Activated naive CD8-positive, alpha-beta T cell treated with anti-CD3 and anti-CD28 coated beads for 36 hours (primary cell): ENCODE measurements at regions not wholly inside any gene's neighbourhood (a gene's known extent, or its start where the extent isn't known, plus 50 kb on each side); places are given as distances from the start of the nearest gene placed in this dataset.
"Not testable (repeated sequence)": the region's sequence is repeated elsewhere in the genome, so short reads cannot be mapped to it uniquely, and the experiment has no call there.

Source experiments
- DNase-seq: peaks from one replicate; pipeline ENCODE4 v3.0.0; 2021
- H3K27ac Mint-ChIP-seq: one replicate; pipeline ENCODE4 v1.8.0; 2022; ENCODE audit warnings: mild to moderate bottlenecking, moderate library complexity, mixed read lengths
- H3K27me3 Mint-ChIP-seq: one replicate; pipeline ENCODE4 v1.8.0; 2022; ENCODE audit warnings: mild to moderate bottlenecking, mixed read lengths
- H3K36me3 Mint-ChIP-seq: one replicate; pipeline ENCODE4 v1.8.0; 2021; ENCODE audit warnings: mild to moderate bottlenecking, mixed read lengths
- H3K4me1 Mint-ChIP-seq: one replicate; pipeline ENCODE4 v1.8.0; 2021; ENCODE audit warnings: mixed read lengths
- H3K4me3 Mint-ChIP-seq: one replicate; pipeline ENCODE4 v1.8.0; 2022; ENCODE audit warnings: mild to moderate bottlenecking, moderate library complexity, mixed read lengths
- H3K9me3 Mint-ChIP-seq: one replicate; pipeline ENCODE4 v1.8.0; 2022; ENCODE audit warnings: mixed read lengths

DNA sequence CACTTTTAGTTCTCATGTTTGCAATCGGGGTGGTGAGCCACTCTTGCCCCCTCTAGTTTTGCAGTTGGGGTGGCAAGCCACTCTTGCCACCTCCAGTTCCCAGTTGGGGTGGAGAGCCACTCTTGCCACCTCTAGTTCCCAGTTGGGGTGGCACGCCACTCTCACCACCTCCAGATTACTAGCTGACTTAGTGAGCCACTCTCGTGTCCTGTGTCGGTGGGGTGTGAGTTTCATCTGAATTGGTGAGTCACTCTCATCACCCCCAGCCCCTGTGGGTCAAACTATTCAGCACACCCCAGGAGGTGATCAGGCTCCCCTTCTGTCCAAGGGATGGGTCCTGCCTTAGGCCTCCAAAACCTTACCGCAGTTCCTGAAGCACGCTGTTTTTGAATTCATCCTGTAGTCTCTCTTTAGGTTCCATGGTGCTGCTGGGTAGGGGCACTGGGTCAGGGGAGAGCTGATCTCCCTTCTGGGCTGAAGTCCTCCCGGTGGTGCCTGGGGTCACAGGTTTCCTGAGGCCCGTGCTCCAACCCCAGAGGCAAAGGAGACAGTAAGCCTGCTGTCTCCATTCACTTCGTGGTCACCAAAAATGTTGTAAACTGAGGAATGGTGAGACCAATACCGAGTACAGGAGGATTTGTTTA lies 224.2 kb upstream of the SYNCRIP start:
- DNase-seq = no peak
- Mint-ChIP-seq H3K27ac (no peak overlapping the region), H3K4me3 (no peak overlapping the region), H3K36me3 (no peaks in the 10 kb centered on the region), H3K9me3 (peaks cover 1% of the 10 kb centered on the region), H3K27me3 (peaks cover 3% of the 10 kb centered on the region), H3K4me1 (no peaks in the 10 kb centered on the region)

DNA sequence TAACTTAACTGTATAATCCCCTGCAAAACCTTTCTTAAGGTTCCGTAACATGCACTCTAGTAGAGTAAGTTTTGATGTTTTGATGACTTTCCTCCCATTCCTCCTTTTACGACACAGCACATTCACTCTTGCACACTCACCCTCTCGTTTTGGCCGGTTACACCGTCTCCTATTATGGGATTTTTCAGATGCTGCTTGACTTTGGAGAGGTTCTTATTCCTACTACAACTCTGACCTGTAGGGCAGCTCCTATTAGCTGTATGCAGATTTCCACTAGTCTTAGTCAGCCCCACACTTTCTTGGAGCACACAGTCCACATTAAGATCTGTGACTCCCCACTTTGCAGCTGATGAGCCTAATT lies 223.7 kb upstream of the SYNCRIP start:
- Mint-ChIP-seq H3K36me3 (no peaks in the 10 kb centered on the region), H3K9me3 (peaks cover 1% of the 10 kb centered on the region), H3K4me3 (no peak overlapping the region), H3K27me3 (peaks cover 6% of the 10 kb centered on the region), H3K4me1 (no peaks in the 10 kb centered on the region), H3K27ac (no peak overlapping the region)
- DNase-seq = no peak

DNA sequence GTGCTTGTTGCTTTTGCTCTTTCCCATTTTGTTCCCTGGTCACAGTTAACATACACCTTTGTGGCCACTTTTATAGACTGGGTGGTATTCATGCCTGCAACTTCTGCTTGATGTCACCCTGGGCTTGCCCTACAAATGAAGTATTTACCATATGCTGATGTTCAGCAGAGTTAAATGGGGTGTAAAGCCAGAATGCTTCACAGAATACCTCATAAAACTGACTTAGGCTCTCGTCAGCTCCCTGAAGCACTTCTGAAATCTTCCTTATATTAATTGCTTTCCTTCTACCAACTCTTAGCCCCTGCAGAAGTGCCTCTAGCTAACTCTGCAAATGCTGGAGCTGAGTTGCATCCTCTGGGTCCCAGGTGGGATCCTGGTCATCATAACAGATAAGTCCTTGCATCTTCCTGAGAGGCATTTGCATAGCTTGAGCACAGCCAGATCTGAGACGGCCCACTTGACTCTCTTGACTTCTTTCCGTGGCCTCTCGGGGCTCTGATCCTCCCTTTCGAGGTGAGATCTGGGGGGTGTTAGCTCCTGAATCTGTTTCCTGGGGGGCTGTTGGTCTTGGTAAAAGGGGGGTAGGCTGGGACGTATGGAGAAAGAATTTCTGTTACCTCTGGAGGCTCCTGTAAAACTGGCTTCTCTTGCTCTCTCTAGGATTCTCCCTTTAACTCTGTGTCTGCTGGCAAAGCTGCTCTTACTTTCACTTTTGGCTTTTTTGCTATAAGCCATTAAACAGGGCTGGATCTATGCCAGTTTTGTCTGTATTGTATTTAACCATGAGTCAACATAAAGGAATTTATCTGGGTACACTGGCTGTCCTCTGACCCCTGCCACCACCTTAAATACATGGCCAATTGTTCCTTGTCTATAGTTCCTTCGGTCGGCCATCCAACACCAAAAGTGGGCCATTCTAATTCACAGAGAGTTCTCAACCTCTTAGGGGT lies 223.0 kb upstream of the SYNCRIP start:
- Mint-ChIP-seq H3K4me3 (no peak overlapping the region), H3K4me1 (no peaks in the 10 kb centered on the region), H3K27me3 (peaks cover 6% of the 10 kb centered on the region), H3K36me3 (no peaks in the 10 kb centered on the region), H3K9me3 (peaks cover 1% of the 10 kb centered on the region), H3K27ac (no peak overlapping the region)
- DNase-seq = no peak

DNA sequence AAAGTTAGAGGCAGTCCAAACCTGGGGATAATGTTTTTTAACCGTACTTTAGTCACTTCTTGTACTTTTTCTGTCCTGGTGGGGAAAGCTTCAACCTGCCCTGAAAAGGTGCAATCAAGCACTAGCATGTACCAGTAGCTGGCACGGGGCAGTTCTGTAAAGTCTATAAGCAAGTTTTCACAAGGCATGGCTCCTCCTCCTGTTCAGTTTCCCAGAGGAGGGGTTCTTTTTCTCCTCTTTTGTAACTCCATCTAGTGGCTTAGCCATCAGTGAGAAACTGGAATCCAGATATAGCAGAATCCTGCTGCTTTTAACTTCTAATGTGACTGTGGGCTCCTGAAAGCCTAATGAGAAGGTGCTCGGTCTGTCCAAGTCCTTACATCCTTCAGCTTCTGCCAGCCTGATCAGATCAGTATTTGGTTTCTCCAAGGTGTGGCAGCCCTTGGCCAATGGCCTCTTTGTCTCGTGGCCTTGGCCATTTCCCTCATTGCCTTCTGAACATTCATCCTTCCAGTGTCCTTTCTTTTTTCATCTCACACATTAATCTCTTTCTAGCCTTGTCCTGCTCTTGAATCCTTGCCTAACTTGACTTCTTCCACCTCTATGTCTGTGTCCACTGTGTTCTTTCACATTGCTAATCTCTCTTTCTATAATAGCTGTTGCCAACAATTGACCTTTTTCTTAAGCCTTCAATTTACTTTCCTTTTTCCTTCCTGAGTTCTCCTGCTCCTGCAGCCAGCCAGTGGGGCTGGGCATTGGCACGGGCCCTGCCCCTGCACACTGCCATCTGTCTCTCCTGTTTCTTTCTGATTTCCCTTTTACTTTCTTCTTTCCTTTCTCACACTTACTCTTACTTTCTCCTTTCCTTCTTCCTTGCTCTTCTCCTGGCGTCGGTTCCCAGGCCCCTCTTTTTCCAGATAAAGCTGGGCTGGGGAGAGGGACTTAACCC lies 222.0 kb upstream of the SYNCRIP start:
- no peak for DNase-seq
- no peaks in the 10 kb centered on the region for H3K36me3 Mint-ChIP-seq
- no peaks in the 10 kb centered on the region for H3K4me1 Mint-ChIP-seq
- H3K27me3 Mint-ChIP-seq = peaks cover 14% of the 10 kb centered on the region
- peaks cover 4% of the 10 kb centered on the region for H3K9me3 Mint-ChIP-seq
- H3K4me3 Mint-ChIP-seq = no peak overlapping the region
- H3K27ac Mint-ChIP-seq = no peak overlapping the region

DNA sequence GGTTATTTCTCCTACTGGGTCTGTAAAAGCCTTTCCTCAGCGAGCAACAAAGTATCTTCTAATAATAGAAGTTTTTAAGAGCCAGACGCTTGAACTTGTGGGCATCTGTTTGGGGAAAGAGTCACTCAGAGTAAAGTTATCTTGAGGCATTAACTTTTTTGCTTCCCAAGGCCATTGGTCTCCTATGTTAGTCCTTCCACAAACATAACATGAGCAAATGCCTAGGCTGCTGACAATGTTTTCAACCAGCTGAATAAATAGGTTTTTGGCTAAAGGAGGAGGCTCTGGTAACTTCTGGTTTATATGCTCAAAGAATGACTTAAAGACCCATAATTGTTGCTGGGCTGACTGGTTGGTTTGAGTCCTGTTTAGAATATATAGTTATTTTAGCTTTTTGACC lies 213.5 kb upstream of the SYNCRIP start:
- H3K9me3 Mint-ChIP-seq = peaks cover 4% of the 10 kb centered on the region
- no peaks in the 10 kb centered on the region for H3K36me3 Mint-ChIP-seq
- no peak overlapping the region for H3K27ac Mint-ChIP-seq
- DNase-seq = no peak
- H3K4me1 Mint-ChIP-seq = no peaks in the 10 kb centered on the region
- peaks cover 14% of the 10 kb centered on the region for H3K27me3 Mint-ChIP-seq
- H3K4me3 Mint-ChIP-seq = no peak overlapping the region

DNA sequence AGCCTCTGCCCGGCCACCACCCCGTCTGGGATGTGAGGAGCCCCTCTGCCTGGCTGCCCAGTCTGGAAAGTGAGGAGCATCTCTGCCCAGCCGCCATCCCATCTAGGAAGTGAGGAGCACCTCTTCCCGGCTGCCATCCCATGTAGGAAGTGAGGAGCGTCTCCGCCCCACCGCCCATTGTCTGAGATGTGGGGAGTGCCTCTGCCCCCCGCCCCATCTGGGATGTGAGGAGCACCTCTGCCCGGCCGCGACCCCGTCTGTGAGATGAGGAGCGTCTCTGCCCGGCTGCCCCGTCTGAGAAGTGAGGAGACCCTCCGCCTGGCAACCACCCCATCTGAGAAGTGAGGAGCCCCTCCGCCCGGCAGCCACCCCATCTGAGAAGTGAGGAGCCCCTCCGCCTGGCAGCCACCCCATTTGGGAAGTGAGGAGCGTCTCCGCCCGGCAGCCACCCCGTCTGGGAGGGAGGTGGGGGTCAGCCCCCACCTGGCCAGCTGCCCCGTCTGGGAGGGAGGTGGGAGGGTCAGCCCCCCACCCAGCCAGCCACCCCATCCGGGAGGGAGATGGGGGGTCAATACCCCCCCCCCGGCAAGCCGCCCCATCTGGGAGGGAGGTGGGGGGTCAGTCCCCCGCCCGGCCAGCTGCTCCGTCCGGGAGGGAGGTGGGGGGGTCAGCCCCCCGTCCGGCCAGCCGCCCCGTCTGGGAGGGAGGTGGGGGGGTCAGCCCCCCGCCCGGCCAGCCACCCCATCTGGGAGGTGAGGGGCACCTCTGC lies 195.8 kb upstream of the SYNCRIP start:
- H3K9me3 Mint-ChIP-seq = peaks cover 10% of the 10 kb centered on the region
- H3K27me3 Mint-ChIP-seq = peaks cover 11% of the 10 kb centered on the region
- H3K36me3 Mint-ChIP-seq, H3K27ac Mint-ChIP-seq, H3K4me3 Mint-ChIP-seq, H3K4me1 Mint-ChIP-seq, DNase-seq: not testable (repeated sequence)

DNA sequence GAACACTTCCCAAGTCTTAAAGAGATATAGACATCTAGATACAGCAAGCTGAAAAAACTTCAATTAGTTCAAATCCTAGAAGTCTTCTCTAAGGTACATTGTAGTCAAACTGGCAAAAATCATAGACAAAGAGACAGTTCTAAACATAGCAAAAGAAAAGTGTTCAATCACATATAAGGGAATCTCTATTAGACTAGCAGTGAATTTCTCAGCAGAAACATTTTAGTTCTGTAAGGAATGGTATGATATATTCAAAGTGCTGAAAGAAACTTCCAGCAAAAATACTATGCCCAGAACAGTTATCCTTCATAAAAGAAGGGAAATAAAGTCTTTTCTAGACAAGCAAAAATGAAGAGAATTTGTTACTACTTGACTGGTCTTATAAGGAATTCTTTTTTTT lies 186.3 kb upstream of the SYNCRIP start:
- Mint-ChIP-seq H3K36me3 (no peaks in the 10 kb centered on the region), H3K9me3 (peaks cover 17% of the 10 kb centered on the region), H3K27me3 (peaks cover 5% of the 10 kb centered on the region), H3K27ac (no peak overlapping the region), H3K4me1 (no peaks in the 10 kb centered on the region), H3K4me3 (no peak overlapping the region)
- DNase-seq = no peak

DNA sequence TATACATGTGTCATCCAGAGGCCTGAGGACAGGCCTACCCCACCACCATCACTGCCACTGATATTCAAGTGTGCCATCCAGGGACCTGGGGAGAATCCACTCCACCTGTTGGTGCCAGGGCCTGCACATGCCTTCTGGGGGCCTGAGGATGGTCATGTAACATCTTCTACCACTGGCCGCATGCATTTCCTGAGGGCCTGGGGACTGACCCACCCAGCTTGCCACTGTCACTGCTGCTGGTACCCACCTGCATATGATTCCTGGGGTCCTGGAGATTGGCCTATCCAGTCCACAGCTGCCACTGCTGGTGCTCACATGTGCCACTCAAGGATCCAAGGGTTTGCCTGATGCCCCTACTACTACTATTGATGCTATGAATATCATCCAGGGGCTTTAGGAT lies 184.3 kb upstream of the SYNCRIP start:
- Mint-ChIP-seq H3K27me3 (no peaks in the 10 kb centered on the region), H3K4me1 (no peaks in the 10 kb centered on the region), H3K9me3 (peaks cover 25% of the 10 kb centered on the region), H3K36me3 (no peaks in the 10 kb centered on the region), H3K4me3 (no peak overlapping the region), H3K27ac (no peak overlapping the region)
- DNase-seq = no peak

DNA sequence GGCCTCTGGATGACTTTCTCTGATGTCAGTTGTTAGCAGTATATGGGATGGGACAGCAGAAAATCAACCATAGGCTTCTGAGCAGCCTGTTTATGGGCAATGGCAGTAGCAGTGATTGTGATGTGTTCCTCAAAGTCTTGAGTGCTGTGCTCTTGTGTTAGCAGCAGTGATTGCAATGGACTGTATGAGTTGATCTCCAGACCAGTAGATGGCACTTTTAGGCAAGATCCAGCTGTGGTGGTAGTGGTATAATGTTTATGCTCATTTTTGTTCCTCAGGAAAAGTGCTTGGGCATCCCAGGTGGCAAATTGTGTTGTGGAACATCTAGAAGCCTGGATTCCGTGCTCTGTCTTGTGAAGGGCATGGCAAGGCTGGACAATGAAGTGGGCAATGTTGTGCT lies 181.6 kb upstream of the SYNCRIP start:
- DNase-seq = no peak
- H3K4me3 Mint-ChIP-seq = no peak overlapping the region
- no peaks in the 10 kb centered on the region for H3K4me1 Mint-ChIP-seq
- H3K27ac Mint-ChIP-seq = no peak overlapping the region
- peaks cover 21% of the 10 kb centered on the region for H3K9me3 Mint-ChIP-seq
- H3K27me3 Mint-ChIP-seq = no peaks in the 10 kb centered on the region
- no peaks in the 10 kb centered on the region for H3K36me3 Mint-ChIP-seq

DNA sequence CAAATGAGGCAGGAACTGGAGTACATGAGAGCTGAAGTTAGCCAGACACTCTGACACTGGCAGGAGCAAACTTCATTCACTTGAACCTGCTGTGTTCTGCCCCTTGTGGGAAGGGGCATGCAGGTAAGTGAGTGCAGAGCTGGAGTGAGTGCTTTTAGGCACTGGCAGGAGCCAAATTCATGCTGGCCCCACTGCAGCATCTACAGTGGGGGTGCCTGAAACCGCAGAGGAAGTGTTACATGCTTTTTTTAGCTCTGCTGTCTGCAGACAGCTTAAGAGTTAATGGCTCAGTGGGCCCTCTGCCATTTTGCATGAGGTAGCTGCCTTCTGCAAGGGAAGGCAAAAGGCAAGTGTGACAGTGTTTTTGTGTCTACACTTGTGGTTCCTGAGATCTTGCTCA lies 167.9 kb upstream of the SYNCRIP start:
- DNase-seq = no peak
- H3K4me1 Mint-ChIP-seq = no peaks in the 10 kb centered on the region
- H3K27ac Mint-ChIP-seq = no peak overlapping the region
- H3K27me3 Mint-ChIP-seq = peaks cover 4% of the 10 kb centered on the region
- no peak overlapping the region for H3K4me3 Mint-ChIP-seq
- H3K36me3 Mint-ChIP-seq = no peaks in the 10 kb centered on the region
- peaks cover 14% of the 10 kb centered on the region for H3K9me3 Mint-ChIP-seq

DNA sequence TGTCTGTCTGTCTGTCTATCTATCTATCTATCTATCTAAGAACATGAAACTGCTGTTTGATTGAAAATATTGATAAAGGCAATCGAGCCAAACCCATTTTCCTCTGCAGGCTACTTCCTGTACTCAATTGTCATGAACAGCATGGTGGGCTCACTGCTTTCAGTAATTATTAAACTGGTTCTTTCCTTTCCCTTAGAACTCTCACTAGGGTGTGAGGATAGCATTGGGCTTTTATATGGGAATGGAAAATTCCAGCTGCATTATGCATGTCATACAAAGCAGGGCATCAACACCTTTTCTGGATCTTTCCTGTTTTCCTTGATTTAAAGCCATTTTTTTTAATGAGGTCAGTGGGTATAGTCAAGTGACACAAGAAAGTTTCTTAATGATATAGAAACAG lies 161.0 kb upstream of the SYNCRIP start:
- no peaks in the 10 kb centered on the region for H3K4me1 Mint-ChIP-seq
- no peak for DNase-seq
- no peak overlapping the region for H3K27ac Mint-ChIP-seq
- H3K27me3 Mint-ChIP-seq = peaks cover 3% of the 10 kb centered on the region
- no peaks in the 10 kb centered on the region for H3K36me3 Mint-ChIP-seq
- peaks cover 6% of the 10 kb centered on the region for H3K9me3 Mint-ChIP-seq
- no peak overlapping the region for H3K4me3 Mint-ChIP-seq

DNA sequence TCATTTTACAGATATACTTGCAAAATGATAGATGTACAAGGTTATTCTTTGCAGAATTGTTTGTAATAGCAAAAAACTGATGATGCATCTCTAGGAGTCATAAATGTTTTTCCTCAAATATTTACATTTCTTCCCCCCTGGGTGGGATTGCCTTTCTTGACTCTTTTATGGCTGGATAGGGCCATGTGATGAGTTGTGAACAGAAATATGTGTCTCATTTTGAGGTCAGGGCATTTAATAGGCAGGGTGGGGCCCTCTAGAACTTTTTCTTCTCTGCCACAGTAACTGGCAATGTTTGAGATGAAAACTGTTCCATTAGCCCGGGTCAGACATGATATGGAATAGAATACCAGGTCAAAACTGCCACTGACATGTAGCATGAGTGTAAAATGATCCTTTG lies 159.5 kb upstream of the SYNCRIP start:
- H3K27ac Mint-ChIP-seq = no peak overlapping the region
- H3K36me3 Mint-ChIP-seq = no peaks in the 10 kb centered on the region
- no peaks in the 10 kb centered on the region for H3K4me1 Mint-ChIP-seq
- peaks cover 3% of the 10 kb centered on the region for H3K27me3 Mint-ChIP-seq
- peaks cover 1% of the 10 kb centered on the region for H3K9me3 Mint-ChIP-seq
- no peak for DNase-seq
- H3K4me3 Mint-ChIP-seq = no peak overlapping the region

DNA sequence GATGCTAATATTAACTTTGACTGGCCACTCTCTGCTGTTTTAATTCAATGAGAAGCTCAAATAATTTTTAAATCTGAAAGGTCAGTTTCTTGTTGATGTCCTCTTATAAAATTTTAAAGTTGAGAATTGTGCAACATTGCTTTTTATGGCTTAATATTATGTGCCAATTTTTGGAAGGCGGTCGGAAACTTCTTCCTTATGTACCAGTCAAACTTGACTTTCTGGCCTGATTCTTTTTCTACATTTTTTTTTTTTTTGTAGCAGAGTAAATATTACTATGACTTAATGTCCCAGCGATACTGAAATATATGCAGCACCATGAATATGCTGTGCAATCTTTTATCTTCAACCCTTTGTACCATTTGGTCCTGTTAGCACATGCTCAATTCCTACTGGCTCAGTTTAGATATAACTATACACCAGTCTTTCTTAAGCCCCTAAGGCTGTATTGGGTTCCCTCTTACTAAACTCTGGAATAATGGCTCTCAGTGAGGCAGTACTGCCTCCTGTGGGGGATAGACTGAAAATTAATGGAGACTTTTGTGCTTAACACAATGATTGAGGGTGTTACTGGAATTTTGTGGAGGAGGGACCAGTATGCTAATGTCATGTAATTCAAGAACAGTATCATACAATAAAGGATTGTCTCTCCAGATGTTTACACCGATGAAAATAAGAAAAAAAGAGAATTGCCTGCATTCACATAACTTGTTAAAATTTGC lies 156.4 kb upstream of the SYNCRIP start:
- no peaks in the 10 kb centered on the region for H3K4me1 Mint-ChIP-seq
- H3K36me3 Mint-ChIP-seq = no peaks in the 10 kb centered on the region
- no peak for DNase-seq
- H3K27ac Mint-ChIP-seq = no peak overlapping the region
- H3K4me3 Mint-ChIP-seq = no peak overlapping the region
- no peaks in the 10 kb centered on the region for H3K9me3 Mint-ChIP-seq
- no peaks in the 10 kb centered on the region for H3K27me3 Mint-ChIP-seq

DNA sequence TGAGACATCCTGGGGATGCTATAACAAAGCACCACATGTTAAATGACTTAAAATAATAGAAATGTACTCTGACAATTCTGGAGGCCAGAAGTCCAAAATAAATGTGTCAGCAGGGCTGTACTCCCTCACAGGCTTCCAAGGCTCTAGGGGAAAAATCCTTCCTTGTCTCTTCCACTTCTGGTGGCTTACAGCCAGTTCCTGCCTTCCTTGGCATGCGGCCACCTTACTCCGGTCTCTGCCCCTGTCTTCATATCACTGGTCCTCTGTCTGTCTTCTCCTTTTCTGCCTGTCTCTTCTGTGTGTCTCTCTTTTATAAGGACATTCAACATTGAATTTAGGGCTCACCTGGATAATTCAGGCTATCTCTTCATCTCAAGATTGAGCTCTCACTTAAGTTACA lies 155.3 kb upstream of the SYNCRIP start:
- Mint-ChIP-seq H3K27ac (no peak overlapping the region), H3K9me3 (no peaks in the 10 kb centered on the region), H3K4me3 (no peak overlapping the region), H3K4me1 (no peaks in the 10 kb centered on the region), H3K27me3 (no peaks in the 10 kb centered on the region), H3K36me3 (no peaks in the 10 kb centered on the region)
- no peak for DNase-seq
